ENCODE measurements at regions not wholly inside any gene's neighbourhood (a gene's known extent, or its start where the extent isn't known, plus 50 kb on each side); places are given as distances from the start of the nearest gene placed in this dataset.

- no peaks in the 10 kb centered on the region for H3K4me1 ChIP-seq (ENCODE audit: insufficient read depth)
Measured at GRCh38 chr4:134867027-134867426, 665.4 kb upstream of the PABPC4L start.

More at GRCh38 chr4:134867027-134867426, 665.4 kb upstream of the PABPC4L start:
- DNase-seq (ENCODE audit: low spot score): no peak
- Mint-ChIP-seq H3K4me1 (no peaks in the 10 kb centered on the region), H3K27ac (no peak overlapping the region), H3K36me3 (ENCODE audit: low read depth) (no peaks in the 10 kb centered on the region), H3K4me3 (no peak overlapping the region), H3K27me3 (ENCODE audit: insufficient read depth, low read depth, poor library complexity) (no peaks in the 10 kb centered on the region), H3K9me3 (no peaks in the 10 kb centered on the region; the same call in 2 of the 3 replicates)
- Histone ChIP-seq H3K36me3 (ENCODE audit: insufficient read depth) (no peaks in the 10 kb centered on the region), H3K79me2 (replicated peaks; ENCODE audit: insufficient read depth) (no peaks in the 10 kb centered on the region), H3K4me2 (no peak overlapping the region), H3F3A (replicated peaks; ENCODE audit: low read depth) (no peaks in the 10 kb centered on the region), H3K27ac (ENCODE audit: low read depth) (no peak overlapping the region), H3K4me3 (no peak overlapping the region), H3K27me3 (ENCODE audit: insufficient read depth) (no peaks in the 10 kb centered on the region), H3K9me2 (ENCODE audit: insufficient read depth) (no peaks in the 10 kb centered on the region), H4K20me1 (replicated peaks; ENCODE audit: insufficient read depth) (no peaks in the 10 kb centered on the region), H2AFZ (no peak overlapping the region)
- TF ChIP-seq ZNF114 (CRISPR knock-in tag; IDR thresholded peaks at IDR 0.05) (no peak), NANOG (IDR thresholded peaks at IDR 0.05; ENCODE audit: borderline replicate concordance) (no peak), REST (IDR thresholded peaks at IDR 0.05; ENCODE audit: unreplicated experiment) (no peak), ZNF331 (CRISPR knock-in tag; IDR thresholded peaks at IDR 0.05; ENCODE audit: low read depth) (no peak), EZH2phosphoT487 (IDR thresholded peaks at IDR 0.05; ENCODE audit: unreplicated experiment) (no peak), ZNF462 (CRISPR knock-in tag; IDR thresholded peaks at IDR 0.05) (no peak), ETS1 (IDR thresholded peaks at IDR 0.05) (no peak), POLR2AphosphoS5 (IDR thresholded peaks at IDR 0.05; ENCODE audit: low read depth) (no peak), EZH2 (IDR thresholded peaks at IDR 0.05; ENCODE audit: low read depth, unreplicated experiment) (no peak), JUNB (IDR thresholded peaks at IDR 0.05; ENCODE audit: unreplicated experiment) (no peak), CREB1 (CRISPR knock-in tag; IDR thresholded peaks at IDR 0.05; ENCODE audit: low read depth) (no peak), STAT1 (IDR thresholded peaks at IDR 0.05; ENCODE audit: unreplicated experiment) (no peak), CTCF (conservative IDR thresholded peaks at IDR 0.05; ENCODE audit: low read depth in 2 of 2) (no peak)
- ATAC-seq: no peak
